NCI-H446 (cell line): ENCODE measurements at regions not wholly inside any gene's neighbourhood (a gene's known extent, or its start where the extent isn't known, plus 50 kb on each side); places are given as distances from the start of the nearest gene placed in this dataset.

Source experiments
- DNase-seq, 2 experiments: peaks; one replicate each; lab custom pipeline; 2025; lab: John Stamatoyannopoulos, UW

DNA sequence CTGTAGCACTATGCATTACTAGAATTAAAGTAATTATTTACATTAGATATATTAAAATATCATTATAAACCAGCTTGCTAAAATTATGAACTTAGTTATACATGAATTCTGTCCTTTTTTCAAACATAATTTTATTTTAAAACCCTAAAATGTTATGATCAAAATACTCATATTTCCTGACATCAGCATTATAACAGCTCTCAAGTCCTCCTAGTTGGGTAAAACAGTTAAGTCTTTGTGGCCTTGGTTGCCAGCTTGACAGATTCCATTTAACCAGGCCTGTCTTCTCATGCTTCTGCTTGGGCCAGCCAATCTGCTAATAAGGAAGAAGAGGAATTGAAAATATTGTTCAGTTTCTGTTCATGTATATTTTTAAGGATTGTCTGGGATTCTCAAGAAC, 147.9 kb upstream of the SLC35B3 start:
- no peak for DNase-seq

DNA sequence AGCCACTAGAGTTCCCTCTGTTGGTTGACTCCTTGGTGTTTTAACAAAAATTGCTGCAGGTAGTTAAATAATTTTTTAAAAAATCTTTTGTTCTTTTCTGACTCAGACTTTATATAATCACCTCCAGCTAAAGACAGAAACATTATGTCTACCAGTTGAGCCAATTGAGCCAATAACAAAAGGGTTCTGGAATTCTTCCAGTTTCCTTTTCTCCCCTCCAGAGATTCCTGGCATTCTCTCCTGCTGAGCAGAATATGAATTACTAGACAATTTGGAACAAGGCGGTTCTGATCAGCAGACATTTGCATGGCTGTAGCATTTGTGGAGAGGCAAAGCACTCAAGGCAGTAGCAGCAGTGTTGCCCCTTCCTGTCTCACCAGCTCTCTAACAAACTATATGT, 144.0 kb upstream of the SLC35B3 start:
- no peak for DNase-seq

DNA sequence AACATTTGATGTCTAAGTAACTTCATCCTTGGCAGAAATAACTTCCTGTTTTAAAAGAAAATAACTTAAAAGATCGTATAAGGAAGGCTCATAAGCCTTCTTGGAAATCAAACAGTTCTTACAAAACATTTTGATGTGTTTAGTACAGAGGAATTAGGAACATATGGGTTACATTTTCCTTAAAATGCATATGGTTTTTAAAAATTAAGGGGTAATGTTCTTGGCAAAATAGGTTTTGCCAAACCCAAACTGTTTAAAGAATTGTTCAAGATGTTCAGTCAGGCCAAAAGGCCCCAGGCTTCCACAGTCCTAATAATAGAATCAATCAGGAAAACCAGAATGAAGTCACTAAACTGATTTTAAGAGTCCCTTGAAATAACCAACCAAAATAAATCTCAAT, 142.7 kb upstream of the SLC35B3 start:
- DNase-seq, result no peak

DNA sequence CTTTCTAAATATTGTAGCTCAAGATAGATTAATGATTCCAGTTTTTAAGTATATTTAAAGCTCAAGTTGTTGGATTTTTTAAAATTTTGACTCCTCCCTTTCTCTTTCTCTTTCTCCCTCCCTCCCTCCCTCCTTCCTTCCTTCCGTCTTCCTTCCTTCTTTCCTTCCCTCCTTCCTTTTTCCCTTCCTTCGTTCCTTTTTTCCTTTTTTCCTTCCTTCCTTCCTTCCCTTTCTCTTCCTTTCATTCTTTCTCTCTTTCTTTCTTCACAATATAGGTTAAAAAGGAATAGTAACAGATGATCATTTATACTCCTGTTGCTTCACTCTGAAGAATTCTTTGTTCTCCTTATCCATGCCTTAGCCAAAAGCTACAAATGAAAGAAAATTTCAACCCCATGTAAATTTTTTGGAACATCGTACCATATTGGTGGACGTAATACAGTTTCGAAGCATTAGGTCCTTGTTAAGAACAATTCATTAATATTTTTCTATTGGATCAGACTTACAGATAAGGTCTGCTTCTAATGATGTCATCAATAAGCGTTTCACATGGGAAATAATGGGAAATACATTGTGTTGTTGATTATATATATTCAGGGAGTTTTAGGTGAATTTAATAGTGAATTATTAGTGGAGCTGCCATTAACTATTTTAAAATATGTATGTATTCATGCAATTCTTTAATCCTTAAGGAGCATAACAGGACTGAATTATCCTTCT, 139.6 kb upstream of the SLC35B3 start:
- no peak for DNase-seq

DNA sequence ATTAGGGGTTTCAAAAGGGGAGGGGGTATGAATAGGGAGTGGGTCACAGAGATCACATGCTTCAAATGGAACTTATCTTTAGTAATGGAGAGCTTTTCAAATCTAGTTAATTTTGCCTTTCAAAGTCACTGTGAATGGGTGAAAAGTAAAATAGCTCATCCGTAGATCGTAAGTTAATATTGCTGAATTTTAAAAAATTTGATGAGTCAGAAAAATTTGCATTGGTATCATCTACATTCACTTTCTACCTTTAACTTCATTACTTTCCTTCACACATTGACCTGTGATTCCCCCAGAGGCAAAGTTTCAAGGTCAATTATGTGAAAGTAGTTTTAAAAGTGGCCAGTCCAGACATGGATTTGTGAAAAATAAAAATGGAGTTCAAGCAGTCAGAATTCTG, 139.0 kb upstream of the SLC35B3 start:
- no peak for DNase-seq

DNA sequence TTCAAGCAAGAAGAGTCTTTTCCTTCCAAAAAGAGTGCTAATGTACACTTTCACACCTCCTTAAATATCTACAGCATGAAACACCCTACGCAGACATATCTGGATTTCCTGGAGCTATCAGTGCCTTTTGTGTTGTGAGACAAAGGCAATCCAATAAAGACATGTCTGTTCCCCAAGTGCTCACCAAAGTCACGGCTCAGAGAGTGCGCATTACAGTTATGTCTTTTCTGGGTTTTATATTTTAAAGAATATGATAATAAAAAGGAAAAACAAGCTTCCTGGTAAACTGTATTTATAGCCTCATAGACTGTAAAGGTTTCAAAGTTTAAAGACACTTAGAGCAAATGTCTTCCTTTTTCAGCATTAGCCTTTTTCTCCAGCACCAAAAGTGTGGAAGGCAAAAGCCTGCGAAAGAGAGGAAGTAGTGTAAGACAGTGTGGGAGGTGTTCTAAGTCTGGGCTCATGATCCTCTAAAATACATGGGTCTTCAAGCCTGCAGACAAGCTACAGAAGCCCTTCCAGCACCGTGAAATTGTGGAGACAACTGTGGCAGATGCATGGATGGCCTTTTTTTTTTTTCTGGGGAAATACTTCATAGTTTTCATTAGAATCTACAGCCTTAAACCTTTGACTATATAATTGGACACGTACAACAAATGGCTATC, 135.0 kb upstream of the SLC35B3 start:
- no peak for DNase-seq

DNA sequence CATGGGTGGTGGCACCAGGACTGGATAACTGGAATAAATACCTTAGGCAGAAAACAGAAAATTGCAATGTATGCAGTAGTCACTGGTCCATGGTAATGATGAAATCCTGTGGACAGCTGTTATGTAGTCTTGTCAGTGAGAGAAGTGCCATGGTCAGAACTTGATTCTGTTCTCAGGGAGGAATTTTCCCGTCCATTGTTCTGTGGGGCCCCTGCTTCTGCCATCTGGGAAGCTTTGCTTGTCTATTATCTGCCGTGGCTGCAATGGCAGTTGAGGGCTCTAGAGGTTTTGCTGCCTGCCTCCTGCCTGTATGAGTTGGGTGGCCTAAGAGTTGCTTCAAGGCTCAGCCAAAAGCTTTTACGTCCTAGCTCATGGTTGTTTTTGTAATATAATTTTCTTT, 126.8 kb upstream of the SLC35B3 start:
- DNase-seq, result no peak

DNA sequence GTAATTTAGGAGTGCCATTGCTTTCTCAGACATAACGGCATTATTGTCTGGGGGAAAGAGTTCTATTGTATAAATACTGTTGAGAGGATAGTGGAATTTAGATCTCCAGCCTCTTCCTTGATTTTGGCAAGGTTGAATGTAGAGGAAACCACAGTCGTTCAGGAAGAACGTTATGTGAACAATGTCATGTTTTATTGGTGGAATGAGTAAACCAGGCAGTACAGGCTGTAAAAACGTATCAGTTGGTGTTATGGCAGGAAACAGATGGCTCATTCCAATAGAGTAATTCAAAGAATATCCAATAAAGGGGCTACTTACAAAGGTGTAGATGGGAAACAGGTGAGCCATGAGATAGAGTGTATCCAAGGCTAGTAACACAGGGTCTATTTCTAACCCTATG, 123.6 kb upstream of the SLC35B3 start:
- DNase-seq, result no peak

DNA sequence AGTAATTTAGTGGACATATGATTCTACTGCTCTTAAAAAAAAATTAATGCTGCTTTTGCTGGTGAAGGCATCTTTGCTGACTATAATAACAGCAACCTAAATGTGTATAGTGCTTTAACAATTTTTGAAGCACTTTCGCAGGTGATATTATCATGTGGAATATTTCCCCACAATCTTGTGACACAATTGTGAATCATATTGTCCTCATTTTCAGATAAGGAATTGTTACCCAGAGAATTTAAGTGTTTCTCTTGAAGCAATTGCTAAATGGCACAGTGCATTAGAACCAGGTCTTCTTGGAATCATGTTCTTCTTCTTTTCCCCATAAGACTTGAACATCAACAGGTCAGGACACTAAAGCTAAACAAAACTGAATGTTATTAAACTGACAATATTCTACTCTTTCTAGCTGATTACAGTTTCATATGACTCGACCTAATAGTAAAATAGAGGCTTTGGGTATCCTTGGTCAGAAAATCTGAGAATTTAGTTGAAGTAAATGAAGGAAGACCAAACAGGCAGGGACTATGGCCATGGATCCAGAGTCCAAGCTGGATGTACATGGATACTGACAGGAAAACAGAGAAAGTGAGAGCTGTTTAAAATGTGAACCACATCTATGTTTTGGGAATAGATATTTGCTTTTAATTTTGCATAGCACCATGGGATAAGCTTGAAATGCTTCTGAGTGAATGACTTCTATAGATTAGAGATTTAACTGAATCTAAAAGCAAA, 121.8 kb upstream of the SLC35B3 start:
- DNase-seq, result no peak

DNA sequence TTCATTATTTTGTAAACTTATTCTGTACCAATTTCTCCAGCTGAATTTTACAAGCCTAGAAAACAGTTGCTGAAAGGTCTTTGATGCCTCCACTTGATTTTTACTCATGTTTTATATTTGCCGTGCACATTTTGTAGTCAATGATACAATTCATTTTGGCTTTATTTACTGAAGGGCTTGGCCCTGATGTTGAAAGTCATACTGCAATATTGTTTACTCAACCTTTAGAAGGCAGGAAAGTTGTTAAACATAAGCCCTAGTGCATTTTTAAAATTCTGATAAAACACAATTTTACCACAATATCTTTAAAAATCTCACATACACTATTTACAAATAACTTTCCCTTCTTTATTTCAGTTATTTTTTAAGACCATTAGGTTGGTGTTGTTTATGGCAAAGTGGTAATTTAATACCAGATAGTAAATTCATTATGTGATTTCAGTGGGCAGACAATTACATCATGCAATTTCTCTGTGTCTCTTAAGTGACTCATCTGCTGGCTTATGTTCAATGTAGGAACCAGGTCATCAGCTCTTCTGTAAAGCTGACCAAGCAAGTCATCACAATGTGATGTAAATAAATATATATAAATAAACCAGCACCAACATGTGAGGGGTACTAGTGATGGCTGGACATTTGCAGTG, 121.1 kb upstream of the SLC35B3 start:
- no peak for DNase-seq

DNA sequence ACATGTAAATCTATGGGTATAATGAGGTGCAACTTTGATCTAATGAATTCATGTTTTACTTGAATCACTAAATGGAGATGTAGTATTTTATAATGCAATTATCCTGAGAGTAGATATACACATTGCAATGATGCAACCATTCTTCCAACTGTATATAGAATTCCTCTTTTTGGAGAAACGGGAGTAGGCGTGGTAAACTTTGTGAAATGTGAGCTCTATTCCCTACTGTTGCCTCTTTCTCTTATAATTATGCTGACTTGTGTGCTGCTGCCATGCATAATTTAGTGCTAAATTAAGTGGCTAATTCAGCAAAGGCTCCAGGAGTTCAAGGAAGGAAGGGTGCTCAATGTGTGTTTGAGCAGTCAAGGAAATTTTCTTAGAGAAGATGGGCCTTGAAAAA, 116.6 kb upstream of the SLC35B3 start:
- DNase-seq, result no peak

DNA sequence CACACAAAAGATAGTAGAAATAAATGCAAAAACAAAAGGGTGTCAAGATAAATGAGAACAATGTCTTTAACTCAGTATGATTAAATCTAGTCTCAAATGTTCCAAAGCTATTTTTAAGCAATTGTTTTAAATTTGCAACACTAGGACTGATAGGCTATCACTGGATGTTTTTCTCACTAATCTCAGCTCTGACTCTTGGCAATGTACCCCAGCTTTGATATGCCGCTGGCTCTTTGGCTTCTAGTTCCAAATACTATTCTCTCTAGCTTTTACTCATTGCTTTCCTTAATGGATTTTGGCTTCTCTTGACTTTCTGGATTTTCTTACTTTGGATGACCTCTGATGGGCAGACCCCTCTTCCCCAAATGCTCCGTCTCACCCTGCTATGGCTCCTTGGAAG, 116.0 kb upstream of the SLC35B3 start:
- no peak for DNase-seq

DNA sequence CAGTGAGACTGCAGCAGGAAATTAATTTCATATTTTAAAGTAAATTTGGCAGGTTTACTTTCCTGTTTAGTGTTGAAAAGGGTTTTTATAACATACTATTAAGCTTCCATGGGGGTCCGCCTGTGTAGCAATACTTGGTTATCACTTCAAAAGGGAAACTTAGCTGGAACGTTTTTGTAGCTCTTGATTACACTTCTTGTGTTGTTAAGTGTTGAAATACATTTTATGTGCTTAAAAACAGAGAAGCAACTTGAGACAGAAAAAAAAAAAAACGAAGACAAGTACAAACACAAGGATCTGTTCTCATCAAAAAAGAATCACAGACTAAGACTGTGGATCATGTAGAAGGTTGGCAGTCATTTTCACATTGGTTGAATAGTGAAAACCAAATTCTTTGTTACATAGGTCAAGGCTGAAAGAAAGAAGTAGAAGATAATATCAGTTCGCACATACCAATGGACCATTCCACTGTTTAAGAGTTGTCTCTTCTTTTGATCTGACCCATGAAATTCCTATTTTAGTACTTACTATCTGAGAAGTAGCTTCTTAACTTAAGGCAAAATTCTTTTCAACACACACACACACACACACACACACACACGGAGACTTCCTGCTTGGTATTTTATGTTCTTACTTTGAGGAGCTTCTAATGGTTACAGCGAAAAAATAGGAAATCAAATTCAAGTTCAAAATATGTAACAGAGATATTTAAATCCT, 113.9 kb upstream of the SLC35B3 start:
- DNase-seq, result no peak

DNA sequence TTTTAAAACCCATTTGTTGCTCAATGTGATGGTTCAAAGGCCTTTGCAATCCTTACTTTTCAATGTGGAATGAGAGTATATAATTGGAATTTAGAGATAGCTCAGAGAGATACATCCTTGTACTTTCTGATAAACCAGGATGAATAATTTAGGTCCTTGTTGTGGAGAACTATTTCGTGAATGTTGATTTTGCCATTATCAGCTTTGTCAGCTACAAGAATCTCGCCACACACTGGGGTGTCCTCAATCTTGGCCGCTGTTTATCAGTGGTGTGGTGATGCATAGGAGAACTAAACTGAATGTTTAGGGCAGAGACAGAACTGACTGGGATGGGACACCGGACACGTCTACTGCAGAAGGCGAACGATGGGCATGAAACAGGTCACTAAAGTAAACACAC, 111.2 kb upstream of the SLC35B3 start:
- no peak for DNase-seq

DNA sequence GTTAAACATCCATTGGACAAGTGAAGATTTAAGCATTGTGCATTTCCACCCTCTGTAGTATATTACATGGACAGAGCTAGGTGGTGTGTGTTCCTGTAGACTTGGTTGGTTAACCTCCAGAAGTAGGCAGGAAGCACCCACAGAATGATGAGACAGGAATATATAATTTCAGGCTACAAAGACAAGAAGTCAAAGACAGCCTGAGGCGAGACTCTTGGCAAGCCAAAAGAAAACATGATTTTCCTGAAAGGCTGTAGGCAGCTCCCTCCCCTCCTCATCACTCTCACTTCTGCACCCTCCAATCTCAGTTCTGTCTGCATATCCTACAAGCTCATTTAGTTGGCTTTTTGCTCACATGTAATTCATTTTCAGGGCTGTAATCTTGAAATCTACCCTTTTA, 110.0 kb upstream of the SLC35B3 start:
- no peak for DNase-seq

DNA sequence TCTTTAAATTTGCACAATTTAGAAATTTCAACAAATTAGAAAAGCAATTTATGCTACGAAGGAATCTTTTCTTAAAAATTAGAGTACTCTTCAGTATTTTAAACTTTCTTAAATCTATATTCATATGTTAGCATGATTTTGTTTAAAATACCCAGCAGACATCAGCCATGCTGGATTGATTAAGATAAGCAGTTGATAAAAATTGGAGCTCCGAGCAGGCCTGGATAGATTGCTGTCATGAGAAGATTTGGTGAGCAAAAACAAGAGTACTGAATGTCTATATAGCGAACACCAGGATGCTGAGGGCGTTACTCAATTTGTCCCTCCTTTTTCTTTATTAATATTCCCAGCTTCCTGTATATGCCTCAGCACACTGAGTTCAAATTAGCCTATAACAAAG, 108.4 kb upstream of the SLC35B3 start:
- no peak for DNase-seq

DNA sequence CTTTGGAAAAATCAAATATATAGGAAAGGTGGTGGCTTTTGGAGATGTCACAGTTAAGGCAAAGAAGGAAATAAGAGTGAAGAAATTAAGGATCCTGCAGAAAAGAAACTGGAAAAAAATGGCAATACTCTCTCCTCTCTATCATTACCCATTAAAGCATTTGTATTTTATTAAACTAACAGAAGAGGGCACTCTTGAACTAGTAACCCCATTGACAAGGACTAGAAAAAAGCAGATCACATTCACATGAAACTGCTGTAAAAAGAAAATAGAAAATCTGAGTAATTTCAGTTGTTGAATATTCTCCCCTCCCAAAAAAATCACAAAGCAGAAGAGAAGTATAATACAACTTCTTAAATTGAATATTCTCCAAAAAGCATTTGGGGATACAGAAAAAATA, 104.1 kb upstream of the SLC35B3 start:
- DNase-seq, result no peak

DNA sequence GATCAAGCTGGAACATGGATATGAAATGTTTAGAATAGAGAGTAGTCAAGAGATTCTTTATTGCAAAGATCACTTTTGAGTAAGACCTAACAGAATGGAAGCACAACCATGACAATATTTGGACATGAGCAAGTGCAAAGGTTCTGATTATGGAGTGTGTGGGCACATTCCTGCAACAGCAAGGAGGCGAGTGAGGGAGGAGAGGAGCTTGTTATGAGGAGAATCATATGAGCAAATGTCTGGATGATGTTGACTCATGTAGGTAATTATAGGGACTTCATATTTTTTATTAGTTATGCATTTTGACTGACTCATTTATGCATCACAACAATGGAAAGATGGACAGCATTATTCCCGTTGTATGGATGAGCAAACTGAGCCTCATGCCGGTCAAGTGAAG, 100.8 kb upstream of the SLC35B3 start:
- no peak for DNase-seq

DNA sequence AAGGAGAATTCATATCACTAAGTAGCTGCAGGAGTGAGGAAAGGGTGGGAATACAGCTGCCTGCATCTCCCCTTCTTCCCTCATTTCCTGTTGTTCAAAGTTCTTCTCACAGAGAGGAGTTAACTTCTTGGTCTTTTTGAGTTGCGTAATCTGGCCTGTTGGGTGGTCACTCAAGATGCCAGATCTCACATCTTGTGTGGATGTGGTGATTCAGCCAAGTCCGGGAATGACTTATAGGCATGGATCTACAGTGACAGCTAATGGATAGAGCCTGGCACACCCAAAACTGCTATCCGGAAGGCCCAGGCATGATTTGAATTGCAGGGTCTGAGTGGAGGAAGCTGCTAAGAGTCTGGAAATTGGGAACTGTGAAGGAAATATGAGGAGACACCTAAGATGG, 100.2 kb upstream of the SLC35B3 start:
- no peak for DNase-seq

DNA sequence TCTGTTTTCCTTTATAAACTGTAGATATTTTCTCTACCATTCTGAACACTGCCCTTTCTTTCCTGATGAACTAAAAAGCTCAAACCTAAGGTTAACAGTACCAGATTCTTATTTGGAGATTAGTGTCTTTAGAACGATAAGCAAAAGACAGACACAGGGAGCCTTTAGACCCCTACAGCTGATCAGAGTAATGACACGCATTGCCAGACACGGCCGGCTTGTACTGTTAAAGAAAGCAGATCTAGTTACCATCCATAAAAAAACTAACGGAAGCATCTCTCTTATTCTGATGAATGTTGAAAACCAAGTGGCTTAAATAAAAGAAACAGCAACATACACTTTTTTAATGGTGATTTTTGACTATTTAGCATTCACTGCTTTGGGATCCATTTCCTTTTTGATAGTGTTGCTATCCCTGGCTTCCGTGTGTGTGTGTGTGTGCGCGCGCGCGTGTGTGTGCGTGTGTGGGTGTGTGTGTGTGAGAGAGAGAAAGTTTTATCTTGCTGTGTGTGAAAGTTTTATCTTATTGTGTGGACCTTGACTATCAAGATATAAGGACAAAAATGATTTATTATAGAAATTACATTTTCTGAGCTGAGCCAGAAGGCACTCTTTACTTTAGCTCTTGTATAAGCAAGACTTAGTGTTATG, 95.6 kb upstream of the SLC35B3 start:
- DNase-seq, result no peak

DNA sequence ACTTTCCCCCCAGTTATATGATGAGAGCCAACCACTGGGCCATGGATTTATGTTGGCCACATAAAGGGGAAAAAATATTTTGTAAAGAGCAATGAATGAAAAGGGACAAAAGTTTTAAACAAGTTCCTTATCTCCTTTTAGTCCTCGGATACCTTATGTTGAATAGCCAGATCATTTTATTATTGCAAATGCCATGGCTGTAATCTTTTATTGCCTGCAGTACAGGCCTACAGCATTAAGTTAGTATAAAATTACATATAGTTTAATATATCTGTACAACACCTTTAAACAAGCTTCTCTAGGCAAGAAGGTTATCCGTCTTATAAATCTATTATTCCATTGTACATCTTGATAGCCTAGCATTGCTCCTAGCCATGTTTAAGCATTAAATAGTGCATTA, 93.9 kb upstream of the SLC35B3 start:
- no peak for DNase-seq

DNA sequence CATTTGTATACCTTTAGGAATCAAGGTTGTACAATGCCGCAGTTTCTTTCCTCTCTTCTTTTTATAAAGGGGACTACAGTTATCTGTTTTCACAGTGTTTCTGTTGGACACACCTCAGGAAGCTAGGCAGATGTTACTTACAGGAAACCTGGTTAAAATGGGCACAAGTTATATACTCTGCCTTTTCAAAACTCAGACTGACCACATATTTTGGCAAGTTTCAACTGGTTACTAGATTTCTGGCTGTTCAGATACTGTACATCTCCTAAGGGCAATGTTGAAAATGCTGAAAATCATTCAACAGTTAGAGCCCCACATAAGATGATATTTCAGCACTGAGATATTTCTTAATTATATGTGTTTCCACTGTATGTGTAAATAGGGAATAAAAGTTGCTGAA, 92.5 kb upstream of the SLC35B3 start:
- no peak for DNase-seq
